HepG2 (cell line): ENCODE measurements at regions not wholly inside any gene's neighbourhood (a gene's known extent, or its start where the extent isn't known, plus 50 kb on each side); places are given as distances from the start of the nearest gene placed in this dataset.

Experiments used
- MED13 ChIP-seq: sonication (generic); formaldehyde crosslinking; IDR thresholded peaks from 2 replicates; pipeline ENCODE4 v1.5.0; 2020; ENCODE audit warnings: missing genetic modification reagents
- RAD21 ChIP-seq: fragments of 450-650 bp; formaldehyde crosslinking; IDR thresholded peaks from 2 replicates; pipeline ENCODE4 v1.5.0; 2020; ENCODE audit warnings: mild to moderate bottlenecking
- RAD51 ChIP-seq: fragments of 450-650 bp; IDR thresholded peaks from 2 replicates; pipeline ENCODE4 v1.6.1; 2016; ENCODE audit warnings: borderline replicate concordance
- TCF12 ChIP-seq, 2 experiments: fragments of 450-650 bp in 1 of 2; sonication (generic) in 1 of 2; formaldehyde crosslinking in 1 of 2; IDR thresholded peaks; 2 replicates each; pipeline versions ENCODE4 v1.6.1 to v1.8.0; 2017 to 2022; ENCODE audit warnings: antibody characterized with exemption in 1 of 2, mild to moderate bottlenecking in 1 of 2, missing genetic modification reagents in 1 of 2, moderate library complexity in 1 of 2

DNA sequence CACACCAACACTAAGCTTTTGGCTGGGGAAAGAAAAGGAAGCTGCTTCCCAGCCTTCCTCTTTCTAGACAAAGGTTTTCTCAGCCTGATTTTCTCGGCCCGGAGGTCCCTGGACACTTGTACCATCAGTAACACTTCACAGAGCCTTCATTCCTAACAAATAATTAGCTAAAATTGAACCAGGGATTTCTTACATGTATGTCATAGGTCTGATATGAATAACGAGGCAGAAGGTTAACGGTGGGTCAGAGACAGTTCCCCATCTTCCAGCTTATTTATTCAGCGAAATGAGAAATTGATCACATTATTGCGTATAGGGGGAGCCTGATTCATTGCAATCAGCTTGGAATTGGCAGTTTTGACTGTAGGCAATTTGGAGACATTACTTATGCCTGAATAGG lies 142.5 kb downstream of the SALL1 start:
- no peak for TF ChIP-seq RAD21 (CRISPR knock-in tag)
- no peak for TF ChIP-seq TCF12 (IDR thresholded peaks at IDR 0.05)
- TF ChIP-seq TCF12 (CRISPR knock-in tag; IDR thresholded peaks at IDR 0.05), result no peak
- TF ChIP-seq MED13 (CRISPR knock-in tag), result no peak
- no peak for TF ChIP-seq RAD51
